IMR-90 (cell line): ENCODE measurements at regions not wholly inside any gene's neighbourhood (a gene's known extent, or its start where the extent isn't known, plus 50 kb on each side); places are given as distances from the start of the nearest gene placed in this dataset.

Experiments used
- CTCF ChIP-seq: conservative IDR thresholded peaks from 2 replicates; pipeline ENCODE4 v1.5.1; 2012; ENCODE audit warnings: mild to moderate bottlenecking, low read depth, low read length, improper control_type of control experiment
- ELK1 ChIP-seq: fragments of 150-350 bp; IDR thresholded peaks from 2 replicates; pipeline ENCODE4 v1.6.1; 2016; ENCODE audit warnings: low read depth, mild to moderate bottlenecking, low read length, moderate library complexity, borderline replicate concordance
- POLR2A ChIP-seq: IDR thresholded peaks from 2 replicates; pipeline ENCODE4 v1.6.1; 2012; ENCODE audit warnings: mild to moderate bottlenecking, low read depth, low read length

GRCh38 chr4:18813055-18813454 is 791.5 kb upstream of the LCORL start:
- TF ChIP-seq POLR2A: no peak
- no peak for TF ChIP-seq CTCF
- no peak for TF ChIP-seq ELK1
